Ishikawa (cell line): ENCODE measurements at regions not wholly inside any gene's neighbourhood (a gene's known extent, or its start where the extent isn't known, plus 50 kb on each side); places are given as distances from the start of the nearest gene placed in this dataset.

Experiments used
- EP300 ChIP-seq: IDR thresholded peaks from 2 replicates; pipeline ENCODE4 v1.6.1; 2012; ENCODE audit warnings: borderline replicate concordance
- RAD21 ChIP-seq: IDR thresholded peaks from 2 replicates; pipeline ENCODE4 v1.6.1; 2012; ENCODE audit warnings: low read depth
- REST ChIP-seq: IDR thresholded peaks from 2 replicates; pipeline ENCODE4 v1.6.1; 2012; ENCODE audit warnings: low read depth, mild to moderate bottlenecking
- TAF1 ChIP-seq: IDR thresholded peaks from 2 replicates; pipeline ENCODE4 v1.6.1; 2012; ENCODE audit warnings: low read depth, mild to moderate bottlenecking
- TEAD4 ChIP-seq: IDR thresholded peaks from 2 replicates; pipeline ENCODE4 v1.6.1; 2012

- TF ChIP-seq EP300 (no peak), RAD21 (no peak), TEAD4 (no peak), REST (no peak), TAF1 (no peak)
Observed at GRCh38 chr2:173521450-173522192, 166.9 kb downstream of the CDCA7 start.
